DMS53 treated with DMSO at 0.1 percent for 48 hours (cell line): ENCODE measurements at regions not wholly inside any gene's neighbourhood (a gene's known extent, or its start where the extent isn't known, plus 50 kb on each side); places are given as distances from the start of the nearest gene placed in this dataset.
A peak's percentile ranks its signal among the peaks of the same experiment; 100 is the strongest.

Source experiments
- DNase-seq: peaks from one replicate; lab custom pipeline; 2025; ENCODE audit not compliant: unreplicated experiment; lab: John Stamatoyannopoulos, UW

DNA sequence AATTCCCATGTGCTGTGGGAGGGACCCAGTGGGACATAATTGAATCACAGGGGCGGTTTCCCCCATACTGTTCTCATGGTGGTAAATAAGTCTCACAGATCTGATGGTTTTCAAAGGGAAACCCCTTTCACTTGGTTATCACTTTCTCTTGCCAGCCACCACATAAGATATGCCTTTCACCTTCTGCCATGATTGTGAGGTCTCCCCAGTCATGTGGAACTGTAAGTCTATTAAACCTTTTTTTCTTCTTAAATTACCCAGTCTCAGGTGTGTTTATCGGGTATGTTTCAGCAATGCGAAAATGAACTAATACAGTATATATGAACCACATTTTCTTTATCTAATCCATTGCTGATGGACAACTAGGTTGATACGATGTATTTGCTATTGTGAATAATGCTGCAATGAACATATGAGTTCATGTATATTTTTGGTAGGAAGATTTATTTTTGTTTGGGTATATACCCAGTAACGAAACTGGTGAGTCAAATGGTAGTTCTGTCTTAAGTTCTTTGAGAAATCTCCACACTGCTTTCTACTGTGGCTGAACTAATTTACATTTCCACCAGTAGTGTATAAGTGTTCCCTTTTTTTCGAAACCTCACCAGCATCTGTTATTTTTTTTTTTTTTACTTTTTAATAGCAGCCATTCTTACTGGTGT, 70.0 kb upstream of the HGF start:
- no peak for DNase-seq

DNA sequence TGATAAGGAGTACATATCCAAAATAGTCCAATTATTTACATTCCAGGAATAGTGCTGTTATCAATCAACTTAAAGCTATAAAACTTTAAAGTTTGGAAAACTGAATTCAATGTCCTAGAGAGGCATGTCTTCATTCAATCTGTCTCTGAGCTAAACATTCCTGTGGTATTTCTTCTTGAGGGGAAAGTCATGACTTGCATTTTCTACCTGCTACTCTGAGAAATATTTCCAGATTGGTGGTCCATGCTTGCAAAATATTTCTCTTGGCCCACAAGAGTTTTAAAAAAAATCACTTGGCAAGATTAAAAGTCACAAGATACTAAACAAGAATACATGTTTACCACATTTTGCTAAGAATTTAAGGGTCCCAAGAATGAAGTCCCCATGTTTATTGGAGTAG, 63.6 kb upstream of the HGF start:
- no peak for DNase-seq

- DNase-seq, result no peak
Observed at GRCh38 chr7:81831883-81832282, 62.0 kb upstream of the HGF start.

DNA sequence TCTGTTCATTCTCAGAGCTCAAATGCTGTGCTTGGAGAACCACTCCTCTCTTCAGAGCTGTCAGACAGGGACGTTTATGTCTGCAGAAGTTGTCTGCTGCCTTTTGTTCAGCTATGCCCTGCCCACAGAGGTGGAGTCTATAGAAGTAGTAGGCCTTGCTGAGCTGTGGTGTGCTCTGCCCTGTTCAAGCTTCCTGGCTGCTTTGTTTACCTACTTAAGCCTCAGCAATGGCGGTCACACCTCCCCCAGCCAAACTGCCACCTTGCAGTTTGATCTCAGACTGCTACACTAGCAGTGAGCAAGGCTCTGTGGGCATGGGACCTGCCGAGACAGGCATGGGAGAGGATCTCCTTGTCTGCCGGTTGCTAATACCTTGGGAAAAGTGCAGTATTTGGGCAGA, 59.7 kb upstream of the HGF start:
- peak; percentile 36 for DNase-seq

DNA sequence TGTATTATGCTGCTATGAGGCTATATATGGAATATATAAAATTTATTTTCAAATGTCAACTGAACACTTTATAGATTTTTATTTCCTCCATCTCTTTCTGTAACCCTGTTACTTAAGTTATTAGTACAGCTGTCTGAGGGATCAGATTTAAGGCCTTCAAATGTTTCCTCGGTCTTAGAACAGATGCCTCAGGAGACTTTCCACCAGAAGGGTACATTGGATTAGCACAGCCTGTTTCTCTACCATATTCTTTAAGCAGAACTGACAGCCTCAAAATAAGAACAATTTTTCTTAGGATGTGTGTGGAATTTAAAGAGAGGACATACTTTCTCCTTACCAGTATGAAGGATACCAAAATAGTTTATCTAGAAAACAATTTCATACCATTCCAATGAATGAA, 53.0 kb upstream of the HGF start:
- no peak for DNase-seq

DNA sequence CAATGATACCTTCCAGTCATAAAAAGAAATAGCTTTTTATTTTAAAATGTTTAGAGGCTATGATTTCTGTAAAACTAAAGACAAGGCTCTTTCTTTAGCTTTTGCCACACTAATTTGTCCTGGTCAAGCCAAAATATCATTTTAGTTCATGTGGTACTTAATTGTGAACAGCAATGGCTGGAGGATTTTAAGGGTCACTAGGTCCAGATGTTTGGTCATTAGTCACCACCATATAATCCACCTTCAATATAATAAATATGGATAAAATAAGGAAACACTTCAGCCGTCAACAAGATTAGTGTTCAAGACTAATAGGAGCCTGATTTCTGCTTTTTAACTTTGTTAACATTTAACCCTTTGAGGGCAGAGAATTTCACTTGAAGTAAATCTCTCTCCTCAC, 50.0 kb upstream of the HGF start:
- no peak for DNase-seq
